Osteocyte (in vitro differentiated cells): ENCODE measurements at regions not wholly inside any gene's neighbourhood (a gene's known extent, or its start where the extent isn't known, plus 50 kb on each side); places are given as distances from the start of the nearest gene placed in this dataset.

Experiments
- DNase-seq: peaks from one replicate; pipeline ENCODE4 v3.0.0; 2021; ENCODE audit warnings: mixed read lengths; ENCODE audit not compliant: unreplicated experiment; ENCODE audit errors: extremely low spot score
- H3K27ac Mint-ChIP-seq: one replicate; pipeline ENCODE4 v1.8.0; 2021; ENCODE audit warnings: mild to moderate bottlenecking, mixed read lengths; ENCODE audit not compliant: unreplicated experiment
- H3K27me3 Mint-ChIP-seq: one replicate; pipeline ENCODE4 v1.8.0; 2021; ENCODE audit warnings: mixed read lengths; ENCODE audit not compliant: unreplicated experiment
- H3K36me3 Mint-ChIP-seq: one replicate; pipeline ENCODE4 v1.8.0; 2021; ENCODE audit warnings: mixed read lengths; ENCODE audit not compliant: unreplicated experiment
- H3K4me1 Mint-ChIP-seq: one replicate; pipeline ENCODE4 v1.8.0; 2021; ENCODE audit warnings: mixed read lengths; ENCODE audit not compliant: unreplicated experiment
- H3K4me3 Mint-ChIP-seq: one replicate; pipeline ENCODE4 v1.8.0; 2021; ENCODE audit warnings: mild to moderate bottlenecking, moderate library complexity, mixed read lengths; ENCODE audit not compliant: unreplicated experiment
- H3K9me3 Mint-ChIP-seq: one replicate; pipeline ENCODE4 v1.8.0; 2021; ENCODE audit warnings: mixed read lengths; ENCODE audit not compliant: unreplicated experiment
- CTCF ChIP-seq: fragments of 200-600 bp; sonication (generic); IDR thresholded peaks from 2 replicates; pipeline ENCODE4 v1.5.0; 2021; ENCODE audit warnings: antibody characterized with exemption, mild to moderate bottlenecking, moderate library complexity

GRCh38 chr18:37955201-37955600 lies 389.6 kb upstream of the CELF4 start:
- H3K36me3 Mint-ChIP-seq: no peaks in the 10 kb centered on the region
- TF ChIP-seq CTCF: no peak
- H3K27ac Mint-ChIP-seq: no peak overlapping the region
- DNase-seq: no peak
- no peaks in the 10 kb centered on the region for H3K4me1 Mint-ChIP-seq
- no peak overlapping the region for H3K4me3 Mint-ChIP-seq
- peaks cover 35% of the 10 kb centered on the region for H3K9me3 Mint-ChIP-seq
- no peaks in the 10 kb centered on the region for H3K27me3 Mint-ChIP-seq

- Mint-ChIP-seq H3K27ac (no peak overlapping the region), H3K36me3 (no peaks in the 10 kb centered on the region)
- TF ChIP-seq CTCF: no peak
Measured at GRCh38 chr18:37953876-37954275, 388.3 kb upstream of the CELF4 start.

DNA sequence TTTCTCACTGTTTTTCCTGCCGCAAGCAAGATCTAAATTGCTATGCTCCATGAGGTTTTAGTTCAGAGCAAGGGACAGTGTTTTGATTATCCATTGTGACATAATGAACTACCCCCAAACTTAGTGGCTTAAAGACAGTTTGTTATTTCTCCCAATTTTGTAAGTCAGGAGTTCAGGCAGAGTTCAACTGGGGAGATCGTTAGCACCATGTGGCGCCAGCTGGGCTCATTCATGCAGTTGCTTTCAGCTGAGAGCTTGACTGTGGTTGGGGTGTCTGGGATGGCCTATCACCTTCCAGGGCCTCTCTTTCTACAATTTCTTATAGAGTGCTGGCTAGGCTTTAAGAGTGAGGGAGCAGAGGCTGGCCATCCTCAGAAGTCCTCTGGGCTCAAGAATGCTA lies 382.9 kb upstream of the CELF4 start:
- TF ChIP-seq CTCF: no peak
- H3K4me3 Mint-ChIP-seq: no peak overlapping the region
- H3K27ac Mint-ChIP-seq: no peak overlapping the region
- H3K27me3 Mint-ChIP-seq: no peaks in the 10 kb centered on the region
- no peak for DNase-seq
- peaks cover 33% of the 10 kb centered on the region for H3K9me3 Mint-ChIP-seq
- no peaks in the 10 kb centered on the region for H3K4me1 Mint-ChIP-seq
- H3K36me3 Mint-ChIP-seq: no peaks in the 10 kb centered on the region

More at GRCh38 chr18:37953876-37954275, 388.3 kb upstream of the CELF4 start:
- no peaks in the 10 kb centered on the region for H3K4me1 Mint-ChIP-seq
- H3K4me3 Mint-ChIP-seq: no peak overlapping the region
- no peaks in the 10 kb centered on the region for H3K27me3 Mint-ChIP-seq
- DNase-seq: no peak
- H3K9me3 Mint-ChIP-seq: peaks cover 30% of the 10 kb centered on the region

- H3K4me3 Mint-ChIP-seq: no peak overlapping the region
- H3K9me3 Mint-ChIP-seq: peaks cover 22% of the 10 kb centered on the region
- H3K27me3 Mint-ChIP-seq: no peaks in the 10 kb centered on the region
- H3K36me3 Mint-ChIP-seq: no peaks in the 10 kb centered on the region
- no peak for TF ChIP-seq CTCF
- DNase-seq: no peak
- H3K27ac Mint-ChIP-seq: no peak overlapping the region
- H3K4me1 Mint-ChIP-seq: no peaks in the 10 kb centered on the region
Measured at GRCh38 chr18:37946324-37946723, 380.7 kb upstream of the CELF4 start.

- no peak overlapping the region for H3K27ac Mint-ChIP-seq
- no peaks in the 10 kb centered on the region for H3K27me3 Mint-ChIP-seq
- DNase-seq: no peak
- H3K4me1 Mint-ChIP-seq: no peaks in the 10 kb centered on the region
- no peak overlapping the region for H3K4me3 Mint-ChIP-seq
- no peaks in the 10 kb centered on the region for H3K36me3 Mint-ChIP-seq
- no peak for TF ChIP-seq CTCF
- H3K9me3 Mint-ChIP-seq: peaks cover 20% of the 10 kb centered on the region
Measured at GRCh38 chr18:37944700-37945270, 379.2 kb upstream of the CELF4 start.
